Transverse colon (tissue), 4 donors: ENCODE measurements at regions not wholly inside any gene's neighbourhood (a gene's known extent, or its start where the extent isn't known, plus 50 kb on each side); places are given as distances from the start of the nearest gene placed in this dataset.

Source experiments
- DNase-seq: peaks from one replicate; pipeline ENCODE4 v3.0.0-alpha.2; 2019
- H3K27ac ChIP-seq, 4 donors: fragments of 200-600 bp; sonication (generic); 2 replicates each; pipeline ENCODE4 v1.5.1; 2016 to 2018; ENCODE audit warnings: inconsistent platforms in 4 of 4
- H3K27me3 ChIP-seq: fragments of 200-600 bp; sonication (generic); 2 replicates; pipeline ENCODE4 v1.5.1; 2017; ENCODE audit warnings: inconsistent platforms
- H3K36me3 ChIP-seq, 4 donors: fragments of 200-600 bp; sonication (generic); 2 replicates each; pipeline ENCODE4 v1.5.1; 2017 to 2019; ENCODE audit warnings: inconsistent platforms in 4 of 4
- H3K4me1 ChIP-seq, 4 donors: fragments of 200-600 bp; sonication (generic); 2 replicates each; pipeline ENCODE4 v1.5.1; 2017 to 2020; ENCODE audit warnings: inconsistent platforms in 4 of 4
- H3K4me3 ChIP-seq, 4 donors: fragments of 200-600 bp; sonication (generic); 1 replicate in 1 of 4; 2 replicates in 3 of 4; pipeline versions ENCODE4 v1.5.1 to v1.6.1; 2017 to 2019; ENCODE audit warnings: inconsistent platforms in 4 of 4
- H3K9me3 ChIP-seq, 2 donors: fragments of 200-600 bp; sonication (generic); 2 replicates each; pipeline ENCODE4 v1.5.1; 2017 to 2019; ENCODE audit warnings: inconsistent platforms in 2 of 2
- EP300 ChIP-seq: sonication (generic); formaldehyde crosslinking; IDR thresholded peaks from one replicate; pipeline ENCODE4 v1.6.1; 2017; ENCODE audit warnings: antibody characterized with exemption, low read depth
- POLR2A ChIP-seq: fragments of 450-650 bp; IDR thresholded peaks from one replicate; pipeline ENCODE4 v1.6.1; 2016; ENCODE audit warnings: antibody characterized with exemption, mild to moderate bottlenecking, moderate library complexity
- POLR2AphosphoS5 ChIP-seq, 3 donors: sonication (generic); formaldehyde crosslinking; IDR thresholded peaks; one replicate each; pipeline ENCODE4 v1.6.1; 2016; ENCODE audit warnings: antibody characterized with exemption in 3 of 3
- WGBS, 2 donors: methylation state at CpG; one replicate each; pipeline ENCODE4 v1.1.5; 2018; ENCODE audit warnings: low coverage in 1 of 2; 5-methylcytosine and 5-hydroxymethylcytosine counted together
- in situ Hi-C, 4 donors: fragments of 200-750 bp; cut with MboI; loops; one replicate each; pipeline versions ENCODE4 v1.15.0 to v1.15.1; 2017; ENCODE audit warnings: low sequenced_read_pairs in 3 of 4, low pct_ligation_motif_present in 1 of 4, low pct_unique_long_range_greater_than_20kb in 1 of 4
- intact Hi-C: fragments of 100-400 bp; cut with DNase I; formaldehyde crosslinking; loops from one replicate; pipeline ENCODE4 v1.15.1; 2023; ENCODE audit warnings: low total_unique reads
- TF ChIP-seq, protein P1 (sequence below), 5 experiments: fragments of 200-600 bp in 3 of 5; fragments of 450-650 bp in 2 of 5; sonication (generic) in 3 of 5; IDR thresholded peaks; 1 replicate in 2 of 5; 2 replicates in 3 of 5; pipeline ENCODE4 v1.5.1; 2016 to 2017; ENCODE audit warnings: antibody characterized with exemption in 5 of 5, inconsistent platforms in 3 of 5, mild to moderate bottlenecking in 2 of 5, moderate library complexity in 1 of 5

- no peaks in the 10 kb centered on the region for H3K36me3 ChIP-seq
- intact Hi-C loops = no loop called here
- WGBS, 2 donors = 33 to 72% methylated on average over 2 to 5 of the region's 5 CpGs
Observed at GRCh38 chr2:129276978-129277584, 702.4 kb upstream of the RAB6C start.

DNA sequence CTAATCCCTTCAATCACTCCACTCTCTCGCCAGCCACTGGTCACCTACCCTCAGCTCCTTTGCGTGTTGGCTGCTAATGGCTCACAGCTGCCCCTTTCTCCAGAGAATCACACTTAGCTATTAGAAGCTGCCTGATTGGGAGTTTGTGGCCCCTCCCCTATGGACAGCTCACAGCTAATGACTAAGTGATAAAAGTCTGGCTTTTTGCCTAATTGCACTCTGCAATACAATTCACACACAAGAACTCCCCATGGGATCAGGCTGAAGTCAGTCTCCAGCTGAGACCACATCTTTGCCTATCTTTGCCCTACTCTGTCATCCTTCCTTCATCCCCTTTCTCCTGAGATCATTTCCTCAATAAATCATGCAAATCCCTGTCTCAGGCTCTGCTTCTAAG is 701.9 kb upstream of the RAB6C start:
- no peaks in the 10 kb centered on the region for H3K27me3 ChIP-seq
- TF ChIP-seq EP300 (no peak), POLR2A (no peak), POLR2AphosphoS5 (IDR thresholded peaks at IDR 0.05) (no peak)
- TF ChIP-seq, protein P1, sequence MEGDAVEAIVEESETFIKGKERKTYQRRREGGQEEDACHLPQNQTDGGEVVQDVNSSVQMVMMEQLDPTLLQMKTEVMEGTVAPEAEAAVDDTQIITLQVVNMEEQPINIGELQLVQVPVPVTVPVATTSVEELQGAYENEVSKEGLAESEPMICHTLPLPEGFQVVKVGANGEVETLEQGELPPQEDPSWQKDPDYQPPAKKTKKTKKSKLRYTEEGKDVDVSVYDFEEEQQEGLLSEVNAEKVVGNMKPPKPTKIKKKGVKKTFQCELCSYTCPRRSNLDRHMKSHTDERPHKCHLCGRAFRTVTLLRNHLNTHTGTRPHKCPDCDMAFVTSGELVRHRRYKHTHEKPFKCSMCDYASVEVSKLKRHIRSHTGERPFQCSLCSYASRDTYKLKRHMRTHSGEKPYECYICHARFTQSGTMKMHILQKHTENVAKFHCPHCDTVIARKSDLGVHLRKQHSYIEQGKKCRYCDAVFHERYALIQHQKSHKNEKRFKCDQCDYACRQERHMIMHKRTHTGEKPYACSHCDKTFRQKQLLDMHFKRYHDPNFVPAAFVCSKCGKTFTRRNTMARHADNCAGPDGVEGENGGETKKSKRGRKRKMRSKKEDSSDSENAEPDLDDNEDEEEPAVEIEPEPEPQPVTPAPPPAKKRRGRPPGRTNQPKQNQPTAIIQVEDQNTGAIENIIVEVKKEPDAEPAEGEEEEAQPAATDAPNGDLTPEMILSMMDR (IDR thresholded peaks at IDR 0.05) = no peak
- DNase-seq = no peak
- no peaks in the 10 kb centered on the region for H3K9me3 ChIP-seq
- H3K4me3 ChIP-seq = no peak overlapping the region
- 60 to 77% methylated on average over 2 of the region's 2 CpGs for WGBS, 2 donors
- H3K4me1 ChIP-seq = no peaks in the 10 kb centered on the region
- intact Hi-C loops = no loop called here
- in situ Hi-C loops = no loop called here
- no peak overlapping the region for H3K27ac ChIP-seq
- no peaks in the 10 kb centered on the region for H3K36me3 ChIP-seq

More at GRCh38 chr2:129276978-129277584, 702.4 kb upstream of the RAB6C start:
- Histone ChIP-seq H3K27me3 (no peaks in the 10 kb centered on the region), H3K9me3 (no peaks in the 10 kb centered on the region), H3K4me3 (no peak overlapping the region), H3K4me1 (no peaks in the 10 kb centered on the region), H3K27ac (no peak overlapping the region)
- TF ChIP-seq POLR2AphosphoS5 (IDR thresholded peaks at IDR 0.05) = no peak
- TF ChIP-seq EP300 = no peak
- TF ChIP-seq, protein P1 (IDR thresholded peaks at IDR 0.05) = no peak
- no peak for TF ChIP-seq POLR2A
- DNase-seq = no peak
- in situ Hi-C loops = no loop called here

DNA sequence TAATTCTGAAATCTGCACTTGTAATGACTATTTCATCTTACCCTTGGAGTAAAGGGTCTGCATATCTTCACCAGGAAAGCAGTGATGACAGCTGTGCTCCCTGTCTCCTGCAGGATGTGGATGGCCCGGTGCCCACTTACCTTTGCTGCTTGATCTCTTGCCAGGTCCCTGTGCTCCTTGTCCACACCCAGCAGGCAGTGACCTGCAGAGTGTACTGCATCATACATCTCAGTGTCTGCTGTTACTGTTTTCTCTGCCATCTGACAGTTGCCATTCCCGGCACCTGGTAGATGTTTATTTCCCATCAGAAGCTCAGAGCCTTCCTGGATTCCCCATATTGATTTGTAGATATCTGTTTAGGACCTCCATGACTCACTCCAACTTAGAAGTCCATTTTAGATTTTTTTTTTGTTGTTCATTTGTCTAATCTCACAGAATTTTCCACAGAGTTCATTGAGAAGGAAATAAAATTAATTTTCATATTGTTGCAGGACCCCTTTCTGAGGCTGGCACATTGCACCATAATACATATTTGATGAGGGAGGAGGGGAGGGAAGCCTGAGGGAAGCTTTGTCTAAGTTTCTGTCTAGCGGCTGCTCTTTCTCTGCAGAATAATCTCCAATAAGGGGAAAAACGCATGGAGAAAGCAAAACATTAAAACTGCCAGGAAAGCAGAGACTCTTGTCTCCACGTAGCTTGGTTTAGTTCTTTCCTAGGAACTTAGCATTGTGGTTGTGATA is 697.5 kb upstream of the RAB6C start:
- WGBS, 2 donors = 60 to 81% methylated on average over 2 to 5 of the region's 5 CpGs

DNA sequence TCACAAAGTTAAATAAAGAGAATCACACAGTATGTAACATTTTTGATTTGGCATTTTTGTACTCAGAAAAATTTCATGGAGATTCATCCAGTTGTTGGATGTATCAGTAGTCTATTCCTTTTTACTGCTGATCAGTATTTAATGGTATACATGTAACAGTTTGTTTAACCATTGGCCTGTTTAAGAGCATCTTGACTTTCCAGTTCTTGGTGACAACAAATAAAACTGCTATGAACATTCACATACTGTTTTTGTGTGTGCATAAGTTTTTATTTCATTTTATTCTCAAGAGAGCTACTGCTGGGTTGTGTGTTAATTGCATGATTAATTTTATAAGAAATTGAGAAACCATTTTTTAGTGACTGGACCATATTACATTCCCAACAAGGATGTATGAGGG is 694.5 kb upstream of the RAB6C start:
- Histone ChIP-seq H3K27ac (no peak overlapping the region), H3K4me3 (no peak overlapping the region), H3K36me3 (no peaks in the 10 kb centered on the region), H3K27me3 (no peaks in the 10 kb centered on the region), H3K4me1 (no peaks in the 10 kb centered on the region), H3K9me3 (no peaks in the 10 kb centered on the region)
- intact Hi-C loops = no loop called here
- DNase-seq = no peak
- in situ Hi-C loops = no loop called here
- no peak for TF ChIP-seq POLR2A
- no peak for TF ChIP-seq POLR2AphosphoS5 (IDR thresholded peaks at IDR 0.05)
- no peak for TF ChIP-seq EP300
- TF ChIP-seq, protein P1 (IDR thresholded peaks at IDR 0.05) = no peak

More for the DNA sequence above, 697.5 kb upstream of the RAB6C start:
- H3K9me3 ChIP-seq = no peaks in the 10 kb centered on the region
- TF ChIP-seq POLR2A (no peak), EP300 (no peak), POLR2AphosphoS5 (IDR thresholded peaks at IDR 0.05) (no peak)
- TF ChIP-seq, protein P1 (IDR thresholded peaks at IDR 0.05) = no peak
- no peak for DNase-seq
- no peaks in the 10 kb centered on the region for H3K27me3 ChIP-seq
- no peaks in the 10 kb centered on the region for H3K4me1 ChIP-seq
- no peak overlapping the region for H3K4me3 ChIP-seq
- H3K27ac ChIP-seq = no peak overlapping the region
- in situ Hi-C loops = no loop called here
- H3K36me3 ChIP-seq = no peaks in the 10 kb centered on the region
- intact Hi-C loops = no loop called here
